Adrenal gland (tissue), 9 donors: ENCODE measurements at regions not wholly inside any gene's neighbourhood (a gene's known extent, or its start where the extent isn't known, plus 50 kb on each side); places are given as distances from the start of the nearest gene placed in this dataset.

Source experiments
- DNase-seq, 7 donors: peaks; one replicate each; pipeline ENCODE4 v3.0.0-alpha.2; 2019 to 2020
- H3K27ac ChIP-seq, 5 donors: fragments of 200-600 bp; sonication (generic) in 4 of 5; 1 replicate in 3 of 5; 2 replicates in 2 of 5; pipeline versions ENCODE4 v1.5.1 to v1.8.0; 2016 to 2020; ENCODE audit warnings: mild to moderate bottlenecking in 1 of 5
- H3K27me3 ChIP-seq: fragments of 200-600 bp; 2 replicates; pipeline ENCODE4 v1.8.0; 2021
- H3K36me3 ChIP-seq, 2 donors: fragments of 200-600 bp; replicated peaks in 1 of 2; 1 replicate in 1 of 2; 2 replicates in 1 of 2; pipeline versions ENCODE4 v1.5.1 to v1.8.0; 2018 to 2022
- H3K4me1 ChIP-seq, 2 donors: fragments of 200-600 bp; replicated peaks in 1 of 2; 1 replicate in 1 of 2; 2 replicates in 1 of 2; pipeline versions ENCODE4 v1.5.1 to v1.8.0; 2018 to 2021
- H3K4me3 ChIP-seq, 4 donors: fragments of 200-600 bp; sonication (generic) in 3 of 4; one replicate each; pipeline ENCODE4 v1.5.1; 2016 to 2018
- H3K9me3 ChIP-seq, 3 donors: fragments of 200-600 bp; sonication (generic) in 1 of 3; replicated peaks in 1 of 3; 1 replicate in 2 of 3; 2 replicates in 1 of 3; pipeline versions ENCODE4 v1.5.1 to v1.8.0; 2016 to 2021
- POLR2A ChIP-seq, 2 donors: fragments of 450-650 bp; IDR thresholded peaks; one replicate each; pipeline ENCODE4 v1.6.1; 2017; ENCODE audit warnings: antibody characterized with exemption in 2 of 2, mild to moderate bottlenecking in 2 of 2, moderate library complexity in 1 of 2
- WGBS, 4 donors: extraction: QIAGEN DNeasy Blood & Tissue Kit in 2 of 4; methylation state at CpG; one replicate each; pipeline versions ENCODE4 v1.1.5 to v1.1.7; 2013 to 2017; 5-methylcytosine and 5-hydroxymethylcytosine counted together
- intact Hi-C, 2 donors: fragments of 100-400 bp; cut with DNase I; formaldehyde crosslinking; loops; one replicate each; pipeline versions ENCODE4 v1.14.1 to v1.15.0; 2022 to 2023
- TF ChIP-seq, protein P1 (sequence below), 6 experiments: fragments of 450-650 bp in 4 of 6; fragments of 200-600 bp in 2 of 6; sonication (generic) in 1 of 6; IDR thresholded peaks; 1 replicate in 5 of 6; 2 replicates in 1 of 6; pipeline versions ENCODE4 v1.5.1 to v1.8.0; 2016 to 2021; ENCODE audit warnings: antibody characterized with exemption in 6 of 6, mild to moderate bottlenecking in 2 of 6, moderate library complexity in 1 of 6
- donor health status: healthy with polysubstance abuse.
- donor health status: Bipolar disorder and iron deficiency.
- donor health status: DM: yes; HTN: yes; CAD: no.
- donor health status: DM: no; HTN: no; CAD: no.
- donor health status: DM: no; HTN: no; CAD: no.

DNA sequence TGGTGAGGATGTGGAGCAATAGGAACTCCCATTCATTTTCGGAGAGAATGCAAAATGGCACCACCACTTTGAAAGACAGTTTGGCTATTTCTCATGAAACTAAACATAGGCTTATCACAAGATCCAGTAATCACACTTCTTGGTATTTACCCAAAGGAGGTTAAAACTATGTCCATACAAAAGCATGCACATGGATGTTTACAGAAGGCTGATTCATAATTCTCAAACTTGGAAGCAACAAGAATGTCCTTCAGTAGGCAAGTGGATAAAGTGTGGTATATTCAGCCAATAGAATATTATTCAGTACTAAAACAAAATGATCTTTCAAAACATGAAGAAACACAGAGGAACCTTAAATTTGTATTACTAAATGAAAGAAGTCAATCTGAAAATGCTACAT lies 440.6 kb downstream of the FBXO15 start:
- Histone ChIP-seq H3K27ac (no peak overlapping the region), H3K4me3 (no peak overlapping the region), H3K4me1 (no peaks in the 10 kb centered on the region), H3K9me3 (no peaks in the 10 kb centered on the region), H3K27me3 (no peaks in the 10 kb centered on the region), H3K36me3 (no peaks in the 10 kb centered on the region)
- no peak for DNase-seq
- 68 to 93% (median 80%) methylated on average over 1 of the region's 1 CpG for WGBS, 4 donors
- TF ChIP-seq, protein P1, sequence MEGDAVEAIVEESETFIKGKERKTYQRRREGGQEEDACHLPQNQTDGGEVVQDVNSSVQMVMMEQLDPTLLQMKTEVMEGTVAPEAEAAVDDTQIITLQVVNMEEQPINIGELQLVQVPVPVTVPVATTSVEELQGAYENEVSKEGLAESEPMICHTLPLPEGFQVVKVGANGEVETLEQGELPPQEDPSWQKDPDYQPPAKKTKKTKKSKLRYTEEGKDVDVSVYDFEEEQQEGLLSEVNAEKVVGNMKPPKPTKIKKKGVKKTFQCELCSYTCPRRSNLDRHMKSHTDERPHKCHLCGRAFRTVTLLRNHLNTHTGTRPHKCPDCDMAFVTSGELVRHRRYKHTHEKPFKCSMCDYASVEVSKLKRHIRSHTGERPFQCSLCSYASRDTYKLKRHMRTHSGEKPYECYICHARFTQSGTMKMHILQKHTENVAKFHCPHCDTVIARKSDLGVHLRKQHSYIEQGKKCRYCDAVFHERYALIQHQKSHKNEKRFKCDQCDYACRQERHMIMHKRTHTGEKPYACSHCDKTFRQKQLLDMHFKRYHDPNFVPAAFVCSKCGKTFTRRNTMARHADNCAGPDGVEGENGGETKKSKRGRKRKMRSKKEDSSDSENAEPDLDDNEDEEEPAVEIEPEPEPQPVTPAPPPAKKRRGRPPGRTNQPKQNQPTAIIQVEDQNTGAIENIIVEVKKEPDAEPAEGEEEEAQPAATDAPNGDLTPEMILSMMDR (IDR thresholded peaks at IDR 0.05): no peak
- no peak for TF ChIP-seq POLR2A (IDR thresholded peaks at IDR 0.05)
- intact Hi-C loops: no loop called here

DNA sequence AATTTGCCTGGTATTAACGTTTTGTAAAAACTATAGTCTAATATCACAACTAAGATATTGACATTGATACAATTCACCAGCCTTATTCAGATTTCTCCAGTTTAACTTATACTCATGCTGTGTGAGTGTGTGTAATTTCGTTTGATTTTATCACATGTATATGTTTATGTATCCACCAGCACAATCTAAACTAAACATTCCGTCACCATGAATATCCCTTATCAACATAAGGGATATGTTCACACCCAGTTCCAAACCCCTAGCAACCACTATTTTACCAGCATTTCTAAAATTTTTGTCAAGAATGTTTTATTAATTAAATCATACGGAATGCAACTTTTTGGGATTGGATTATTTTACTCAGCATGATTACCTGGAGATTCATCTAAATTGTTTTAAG lies 450.3 kb downstream of the FBXO15 start:
- Histone ChIP-seq H3K4me3 (no peak overlapping the region), H3K27ac (no peak overlapping the region), H3K4me1 (no peaks in the 10 kb centered on the region), H3K9me3 (no peaks in the 10 kb centered on the region), H3K27me3 (no peaks in the 10 kb centered on the region), H3K36me3 (no peaks in the 10 kb centered on the region)
- DNase-seq: no peak
- WGBS, 4 donors: 52 to 63% (median 59%) methylated on average over 4 of the region's 4 CpGs
- TF ChIP-seq, protein P1 (IDR thresholded peaks at IDR 0.05): no peak
- no peak for TF ChIP-seq POLR2A (IDR thresholded peaks at IDR 0.05)
- intact Hi-C loops: no loop called here

DNA sequence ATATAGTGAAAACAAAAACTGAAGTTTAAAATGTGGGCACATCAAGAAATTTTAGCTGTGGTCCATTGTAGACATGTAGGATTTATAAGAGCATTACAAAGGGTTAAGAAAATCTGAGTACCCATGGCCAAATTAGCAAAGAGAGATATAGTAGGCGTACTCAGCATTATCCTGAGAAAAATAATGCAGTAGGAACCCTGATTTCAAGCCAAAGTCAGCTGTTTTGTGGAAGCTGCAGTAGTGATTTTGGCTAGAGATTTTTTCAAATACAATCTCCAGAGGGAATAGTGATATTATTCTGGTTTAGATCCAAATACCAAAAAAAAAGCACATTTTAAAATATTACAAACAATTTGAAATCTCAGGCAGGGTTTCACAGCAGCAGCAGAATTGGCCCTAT lies 450.9 kb downstream of the FBXO15 start:
- WGBS, 4 donors: 33 to 55% (median 48%) methylated on average over 1 of the region's 1 CpG
- intact Hi-C loops: no loop called here

DNA sequence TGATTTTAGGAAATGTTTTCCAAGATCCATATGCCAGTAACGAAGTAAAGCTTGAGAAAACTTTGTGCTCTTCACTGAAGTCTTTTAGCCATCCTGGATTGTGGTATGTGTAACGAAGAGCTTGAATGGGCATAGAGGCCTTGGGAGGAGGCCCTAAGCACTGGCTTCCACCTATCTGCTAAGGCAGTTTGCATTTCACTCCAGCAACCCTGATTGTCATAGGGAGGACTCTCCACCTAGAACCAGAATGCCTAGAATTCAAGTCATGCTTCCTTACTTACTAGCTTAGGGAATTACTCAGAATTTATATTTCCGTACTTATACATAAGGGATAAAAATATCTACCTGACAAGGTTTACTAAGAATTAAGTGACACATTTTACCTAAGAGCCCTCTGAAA lies 451.5 kb downstream of the FBXO15 start:
- 58 to 77% (median 65%) methylated on average over 3 of the region's 3 CpGs for WGBS, 4 donors
- Histone ChIP-seq H3K4me3 (no peak overlapping the region), H3K9me3 (no peaks in the 10 kb centered on the region), H3K36me3 (no peaks in the 10 kb centered on the region), H3K27me3 (no peaks in the 10 kb centered on the region), H3K27ac (no peak overlapping the region), H3K4me1 (no peaks in the 10 kb centered on the region)
- no peak for DNase-seq
- no peak for TF ChIP-seq POLR2A (IDR thresholded peaks at IDR 0.05)
- TF ChIP-seq, protein P1 (IDR thresholded peaks at IDR 0.05): no peak
- intact Hi-C loops: no loop called here

More for the DNA sequence above, 450.9 kb downstream of the FBXO15 start:
- Histone ChIP-seq H3K27me3 (no peaks in the 10 kb centered on the region), H3K4me3 (no peak overlapping the region), H3K9me3 (no peaks in the 10 kb centered on the region), H3K27ac (no peak overlapping the region), H3K4me1 (no peaks in the 10 kb centered on the region), H3K36me3 (no peaks in the 10 kb centered on the region)
- no peak for DNase-seq
- TF ChIP-seq POLR2A (IDR thresholded peaks at IDR 0.05): no peak
- TF ChIP-seq, protein P1 (IDR thresholded peaks at IDR 0.05): no peak
